KOPT-K1 (cell line): ENCODE measurements at regions not wholly inside any gene's neighbourhood (a gene's known extent, or its start where the extent isn't known, plus 50 kb on each side); places are given as distances from the start of the nearest gene placed in this dataset.
"Not testable (repeated sequence)": the region's sequence is repeated elsewhere in the genome, so short reads cannot be mapped to it uniquely, and the experiment has no call there.

Experiments used
- H3K27ac ChIP-seq: fragments of 200-600 bp; sonication (generic); 2 replicates; pipeline ENCODE4 v1.5.1; 2016; ENCODE audit warnings: antibody characterized with exemption, mild to moderate bottlenecking, low read depth, low read length; ENCODE audit not compliant: poor library complexity, severe bottlenecking
- H3K36me3 ChIP-seq: fragments of 200-600 bp; sonication (generic); 2 replicates; pipeline ENCODE4 v1.5.1; 2017; ENCODE audit warnings: antibody characterized with exemption, mild to moderate bottlenecking, low read length, moderate library complexity; ENCODE audit not compliant: insufficient read depth
- H3K9me3 ChIP-seq: fragments of 200-600 bp; sonication (generic); 2 replicates; pipeline ENCODE4 v1.5.1; 2017; ENCODE audit warnings: antibody characterized with exemption, low read length, mild to moderate bottlenecking; ENCODE audit not compliant: insufficient read depth, poor library complexity, severe bottlenecking

DNA sequence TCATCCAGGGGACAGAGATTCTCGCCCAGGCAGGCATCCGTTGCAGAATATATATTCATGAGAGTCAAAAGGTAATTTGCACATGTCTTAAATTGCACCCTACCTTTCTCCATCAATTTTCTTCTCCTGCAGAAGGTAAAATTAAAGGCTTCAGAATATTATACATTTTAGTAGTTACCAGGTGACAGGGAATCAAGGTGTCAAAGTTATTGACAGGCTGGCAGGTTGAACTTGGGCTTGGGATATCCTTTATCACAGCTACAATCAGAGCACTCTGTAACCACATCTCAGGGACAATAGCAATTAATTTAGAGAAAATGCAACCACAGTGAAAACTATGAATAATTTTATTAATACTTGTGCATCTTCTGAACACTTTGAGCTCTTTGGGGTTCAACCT lies 66.9 kb upstream of the GSC start:
- Histone ChIP-seq H3K36me3 (no peaks in the 10 kb centered on the region), H3K9me3 (no peaks in the 10 kb centered on the region), H3K27ac (no peak overlapping the region)

DNA sequence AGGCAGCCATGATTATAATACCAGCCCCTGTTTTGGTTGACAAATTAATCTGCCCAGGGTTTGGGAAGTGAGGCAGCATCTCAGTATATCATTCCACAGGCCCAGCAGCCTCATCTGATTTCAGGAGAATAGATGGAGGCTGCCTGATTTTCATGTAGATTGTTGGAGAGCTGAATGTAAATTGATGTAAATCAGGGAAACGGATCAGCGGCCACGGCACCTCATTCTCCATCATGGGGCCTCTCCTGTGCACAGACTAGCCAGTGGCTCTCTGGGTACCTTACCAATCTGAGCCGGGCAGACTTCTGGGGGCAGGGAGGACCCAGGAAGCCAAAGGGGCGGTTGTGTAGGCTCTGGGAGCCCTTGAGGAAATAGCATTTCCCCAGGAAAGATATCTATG lies 63.7 kb upstream of the GSC start:
- no peaks in the 10 kb centered on the region for H3K36me3 ChIP-seq
- H3K27ac ChIP-seq, result no peak overlapping the region
- H3K9me3 ChIP-seq, result no peaks in the 10 kb centered on the region

DNA sequence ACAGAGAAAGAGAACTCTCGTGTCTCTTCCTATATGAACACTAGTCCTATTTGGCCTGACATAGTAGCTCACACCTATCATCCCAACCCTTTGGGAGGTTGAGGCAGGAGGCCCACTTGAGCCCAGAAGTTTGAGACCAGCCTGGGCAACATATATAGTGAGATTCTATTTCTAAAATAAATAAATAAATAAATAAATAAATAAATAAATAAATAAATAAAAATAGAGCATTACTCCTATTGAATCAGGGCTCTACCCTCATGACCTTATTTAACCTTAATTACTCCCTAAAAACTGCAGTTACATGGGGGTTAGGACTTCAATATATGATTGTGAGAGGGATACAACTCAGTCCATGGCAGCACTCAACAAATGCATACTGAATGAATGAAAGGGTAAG lies 61.2 kb upstream of the GSC start:
- no peaks in the 10 kb centered on the region for H3K36me3 ChIP-seq
- H3K27ac ChIP-seq, result no peak overlapping the region
- H3K9me3 ChIP-seq, result no peaks in the 10 kb centered on the region

DNA sequence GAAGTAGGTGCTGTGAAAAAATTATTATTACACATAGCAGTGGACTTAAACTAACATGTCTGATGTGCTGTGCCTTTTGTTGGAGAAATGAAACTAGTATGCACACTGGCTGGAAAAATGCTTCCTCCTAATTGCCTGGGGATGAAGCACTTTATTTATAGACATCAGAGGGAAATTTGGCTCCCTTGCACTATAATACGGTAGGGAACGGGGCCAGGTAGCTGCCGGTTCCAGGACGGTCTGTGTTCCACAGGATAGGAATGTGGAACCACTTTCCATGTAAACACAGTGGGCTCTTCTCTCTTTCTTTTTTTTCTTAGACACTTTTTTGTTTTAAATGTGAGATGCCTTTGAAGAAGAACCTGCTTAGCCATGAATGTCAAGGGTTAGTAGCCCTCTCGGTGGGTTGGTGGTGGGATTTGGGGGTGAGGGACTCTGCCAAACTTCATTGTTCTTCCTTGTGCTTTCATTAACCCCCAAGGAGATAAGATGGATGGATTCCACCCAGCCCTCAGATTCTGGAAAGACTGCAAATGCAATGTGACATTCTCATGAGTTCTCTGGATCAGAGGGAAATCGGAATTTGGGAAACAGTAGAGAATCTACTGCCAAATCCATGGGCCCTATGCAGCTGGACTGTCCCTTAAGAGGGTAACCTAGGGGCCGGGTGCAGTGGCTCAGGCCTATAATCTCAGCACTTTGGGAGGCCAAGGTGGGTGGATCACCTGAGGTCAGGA lies 58.0 kb upstream of the GSC start:
- H3K9me3 ChIP-seq, result no peaks in the 10 kb centered on the region
- no peaks in the 10 kb centered on the region for H3K36me3 ChIP-seq
- H3K27ac ChIP-seq, result no peak overlapping the region

DNA sequence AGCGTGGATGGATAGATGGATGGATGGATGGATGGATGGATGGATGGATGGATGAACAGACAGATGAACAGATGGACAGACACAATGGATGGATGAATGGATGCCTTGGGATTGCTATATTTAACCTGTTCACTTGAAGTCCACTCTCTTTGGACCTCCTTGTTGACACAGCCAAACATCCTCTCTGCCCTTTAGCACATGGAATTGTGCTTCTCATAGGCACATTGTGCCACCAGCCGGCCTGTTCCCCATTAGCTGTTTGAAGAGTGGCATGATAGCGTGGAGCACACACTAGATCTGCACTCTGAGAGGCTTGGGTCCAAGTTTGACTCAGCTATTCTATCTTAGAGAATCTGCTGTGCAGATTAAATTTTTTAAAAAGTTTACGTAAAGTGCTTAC lies 56.9 kb upstream of the GSC start:
- no peak overlapping the region for H3K27ac ChIP-seq
- no peaks in the 10 kb centered on the region for H3K9me3 ChIP-seq
- no peaks in the 10 kb centered on the region for H3K36me3 ChIP-seq

DNA sequence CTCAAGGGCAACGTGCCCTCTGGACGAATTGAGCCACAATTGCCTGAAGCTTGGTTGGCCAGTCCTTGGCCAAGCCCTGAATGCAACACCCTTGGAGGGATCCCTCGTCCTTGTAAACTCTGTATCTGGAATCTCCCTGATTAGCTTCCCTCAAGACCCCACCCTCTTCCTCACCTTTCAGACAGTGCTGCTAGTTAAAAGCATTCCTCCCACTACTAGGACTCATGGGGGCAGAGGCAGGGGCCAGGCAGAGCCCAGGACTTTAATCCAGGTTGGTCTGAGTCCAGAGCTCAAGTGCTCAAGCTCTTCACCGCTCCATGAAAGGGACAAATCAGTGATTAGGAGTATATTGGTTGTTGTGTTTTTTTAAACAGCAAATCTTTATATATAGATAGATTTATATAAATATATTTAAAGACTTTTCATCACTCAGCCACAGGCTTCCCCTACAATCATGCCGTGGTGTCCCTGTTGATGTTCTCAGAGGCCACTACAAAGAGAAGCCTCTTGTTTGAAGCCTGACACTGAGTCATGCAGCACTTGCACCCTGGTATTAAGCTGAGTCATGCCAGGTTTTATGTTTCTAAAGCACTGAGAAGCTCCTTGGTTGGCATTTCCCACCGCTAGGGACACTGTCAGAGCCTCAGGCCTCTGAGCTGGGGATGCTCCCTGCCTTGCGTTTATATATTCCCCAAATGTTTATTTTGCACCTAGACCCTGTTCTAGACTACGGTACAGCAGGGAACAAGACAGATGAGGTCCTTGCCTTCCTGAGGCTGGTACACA lies 53.8 kb upstream of the GSC start:
- peaks cover 4% of the 10 kb centered on the region for H3K9me3 ChIP-seq
- no peak overlapping the region for H3K27ac ChIP-seq
- no peaks in the 10 kb centered on the region for H3K36me3 ChIP-seq

DNA sequence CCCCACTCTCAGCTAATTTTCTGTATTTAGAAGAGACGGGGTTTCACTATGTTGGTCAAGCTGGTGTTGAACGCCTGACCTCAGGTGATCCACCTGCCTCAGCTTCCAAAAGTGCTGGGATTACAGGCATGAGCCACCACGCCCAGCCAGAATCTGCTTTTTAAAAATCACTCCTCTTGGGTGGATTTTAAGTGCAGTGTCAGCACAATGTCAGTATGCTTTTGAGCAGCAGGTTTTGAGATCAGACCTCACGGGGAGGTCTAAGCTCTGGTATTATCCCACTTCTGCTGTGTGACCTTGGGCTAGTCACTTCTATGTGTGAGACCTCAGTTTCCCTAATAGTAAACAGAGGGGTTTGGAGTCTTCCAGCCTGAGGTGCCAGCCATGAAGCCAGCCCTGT lies 51.8 kb upstream of the GSC start:
- peaks cover 11% of the 10 kb centered on the region for H3K9me3 ChIP-seq
- no peaks in the 10 kb centered on the region for H3K36me3 ChIP-seq

DNA sequence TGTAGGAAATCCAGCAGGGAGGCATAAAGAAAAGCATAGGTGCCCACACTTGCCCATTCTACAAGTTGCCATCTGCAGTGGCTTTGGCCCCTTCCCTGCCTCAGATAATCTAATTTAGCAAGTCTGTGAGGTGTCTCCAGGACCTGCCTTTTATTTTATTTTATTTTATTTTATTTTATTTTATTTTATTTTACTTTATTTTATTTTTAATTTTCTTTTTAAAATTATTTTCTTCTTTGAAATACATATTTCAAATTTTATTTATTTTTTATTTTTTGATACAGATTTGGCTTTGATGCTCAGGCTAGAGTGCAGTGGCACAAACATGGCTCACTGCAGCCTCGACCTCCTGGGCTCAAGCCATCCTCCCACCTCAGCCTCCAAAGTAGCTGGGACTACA lies 51.0 kb upstream of the GSC start:
- peaks cover 11% of the 10 kb centered on the region for H3K9me3 ChIP-seq
- not testable (repeated sequence) for H3K27ac ChIP-seq, H3K36me3 ChIP-seq

More for the DNA sequence above, 51.8 kb upstream of the GSC start:
- H3K27ac ChIP-seq, result no peak overlapping the region
